ENCODE measurements at regions not wholly inside any gene's neighbourhood (a gene's known extent, or its start where the extent isn't known, plus 50 kb on each side); places are given as distances from the start of the nearest gene placed in this dataset.

DNA sequence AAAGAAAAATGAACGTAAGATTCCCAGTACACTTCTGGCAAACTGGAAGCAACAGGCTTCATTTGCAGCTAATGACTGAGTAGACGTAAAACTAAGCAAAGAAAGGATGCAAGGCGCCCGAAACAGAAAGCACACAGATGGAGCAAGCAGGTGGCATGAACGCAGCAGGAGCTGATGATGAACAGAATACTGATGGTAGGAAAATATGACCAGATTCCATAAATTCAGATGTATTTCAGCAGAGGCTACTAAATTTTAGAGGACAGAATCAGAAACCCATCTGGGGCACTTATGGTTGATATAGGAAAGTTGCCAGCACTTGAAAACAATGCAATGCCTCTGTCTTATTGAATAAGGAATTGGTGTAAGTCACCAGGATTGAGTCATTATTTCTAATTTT, 658.7 kb upstream of the LINC00305 start:
- TF ChIP-seq, protein P1, sequence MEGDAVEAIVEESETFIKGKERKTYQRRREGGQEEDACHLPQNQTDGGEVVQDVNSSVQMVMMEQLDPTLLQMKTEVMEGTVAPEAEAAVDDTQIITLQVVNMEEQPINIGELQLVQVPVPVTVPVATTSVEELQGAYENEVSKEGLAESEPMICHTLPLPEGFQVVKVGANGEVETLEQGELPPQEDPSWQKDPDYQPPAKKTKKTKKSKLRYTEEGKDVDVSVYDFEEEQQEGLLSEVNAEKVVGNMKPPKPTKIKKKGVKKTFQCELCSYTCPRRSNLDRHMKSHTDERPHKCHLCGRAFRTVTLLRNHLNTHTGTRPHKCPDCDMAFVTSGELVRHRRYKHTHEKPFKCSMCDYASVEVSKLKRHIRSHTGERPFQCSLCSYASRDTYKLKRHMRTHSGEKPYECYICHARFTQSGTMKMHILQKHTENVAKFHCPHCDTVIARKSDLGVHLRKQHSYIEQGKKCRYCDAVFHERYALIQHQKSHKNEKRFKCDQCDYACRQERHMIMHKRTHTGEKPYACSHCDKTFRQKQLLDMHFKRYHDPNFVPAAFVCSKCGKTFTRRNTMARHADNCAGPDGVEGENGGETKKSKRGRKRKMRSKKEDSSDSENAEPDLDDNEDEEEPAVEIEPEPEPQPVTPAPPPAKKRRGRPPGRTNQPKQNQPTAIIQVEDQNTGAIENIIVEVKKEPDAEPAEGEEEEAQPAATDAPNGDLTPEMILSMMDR (conservative IDR thresholded peaks at IDR 0.05; ENCODE audit: low read length), result no peak
- TF ChIP-seq EZH2phosphoT487 (IDR thresholded peaks at IDR 0.05; ENCODE audit: borderline replicate concordance, low read depth, low read length), result no peak
